Right lobe of liver (tissue), 6 donors: ENCODE measurements at regions not wholly inside any gene's neighbourhood (a gene's known extent, or its start where the extent isn't known, plus 50 kb on each side); places are given as distances from the start of the nearest gene placed in this dataset.

Experiments used
- ATAC-seq, 4 donors: fragments of 200-7000 bp; cut with Tn5 transposase; one replicate each; pipeline ENCODE4 v1.9.1; 2020; ENCODE audit warnings: mild to moderate bottlenecking in 4 of 4, moderate library complexity in 4 of 4
- DNase-seq, 3 donors: peaks; one replicate each; pipeline ENCODE4 v3.0.0-alpha.2; 2020
- H3K27ac ChIP-seq, 3 donors: fragments of 200-600 bp; one replicate each; pipeline ENCODE4 v1.8.0; 2022
- H3K27me3 ChIP-seq, 2 donors: fragments of 200-600 bp; one replicate each; pipeline ENCODE4 v1.8.0; 2022
- H3K36me3 ChIP-seq, 4 donors: fragments of 200-600 bp; sonication (generic) in 1 of 4; one replicate each; pipeline versions ENCODE4 v1.5.1 to v1.8.0; 2017 to 2022; ENCODE audit warnings: control low read depth in 1 of 4
- H3K4me1 ChIP-seq, 4 donors: fragments of 200-600 bp; sonication (generic) in 1 of 4; one replicate each; pipeline versions ENCODE4 v1.5.1 to v1.8.0; 2017 to 2022; ENCODE audit warnings: control low read depth in 1 of 4
- H3K4me3 ChIP-seq, 3 donors: fragments of 200-600 bp; one replicate each; pipeline ENCODE4 v1.8.0; 2022
- H3K9me3 ChIP-seq, 4 donors: fragments of 200-600 bp; sonication (generic) in 1 of 4; one replicate each; pipeline versions ENCODE4 v1.5.1 to v1.8.0; 2017 to 2022; ENCODE audit warnings: control low read depth in 1 of 4
- POLR2A ChIP-seq: fragments of 450-650 bp; IDR thresholded peaks from one replicate; pipeline ENCODE4 v1.6.1; 2017; ENCODE audit warnings: antibody characterized with exemption, mild to moderate bottlenecking
- WGBS: methylation state at CpG from one replicate; pipeline ENCODE4 v1.1.6; 2018; ENCODE audit warnings: low coverage, low lambda C conversion rate; ENCODE audit not compliant: insufficient coverage; ENCODE audit errors: missing lambda C conversion rate; 5-methylcytosine and 5-hydroxymethylcytosine counted together
- intact Hi-C, 2 donors: fragments of 100-400 bp; cut with DNase I; formaldehyde crosslinking; loops; one replicate each; pipeline versions ENCODE4 v1.11.2 to v1.14.1; 2022
- TF ChIP-seq, protein P1 (sequence below), 4 donors: fragments of 200-600 bp in 3 of 4; fragments of 450-650 bp in 1 of 4; IDR thresholded peaks; one replicate each; pipeline versions ENCODE4 v1.5.1 to v1.8.0; 2016 to 2022; ENCODE audit warnings: antibody characterized with exemption in 4 of 4, mild to moderate bottlenecking in 2 of 4
- donor health status: DM: no; HTN: yes; CAD: no.
- donor health status: DM: no; HTN: no; CAD: no.
- donor health status: DM: no; HTN: no; CAD: no.
- donor health status: DM: no; HTN: yes; CAD: no.
- donor health status: DM: no; HTN: yes; CAD: no.

DNA sequence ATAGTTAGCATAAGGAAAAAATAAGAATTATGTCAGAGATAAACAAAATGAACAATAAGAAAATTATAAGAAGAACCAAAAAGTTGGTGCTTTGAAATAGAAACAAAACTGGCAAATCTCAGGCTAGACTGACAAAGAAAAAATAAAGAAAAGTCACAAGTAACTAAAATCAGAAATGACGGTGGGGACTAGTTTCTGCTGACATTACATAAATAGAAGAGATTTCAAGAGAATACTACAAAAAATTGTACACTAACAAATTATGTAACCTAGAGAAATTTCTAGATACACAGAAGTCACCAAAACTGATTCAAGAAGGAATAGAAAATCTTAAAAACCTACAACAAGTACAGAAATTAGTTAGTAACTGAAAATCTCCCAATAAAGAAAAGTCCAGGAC, 355.6 kb upstream of the SGCG start:
- no peaks in the 10 kb centered on the region for H3K9me3 ChIP-seq
- H3K27me3 ChIP-seq: peaks cover 0 to 4% of the 10 kb centered on the region in 2 donors
- TF ChIP-seq, protein P1, sequence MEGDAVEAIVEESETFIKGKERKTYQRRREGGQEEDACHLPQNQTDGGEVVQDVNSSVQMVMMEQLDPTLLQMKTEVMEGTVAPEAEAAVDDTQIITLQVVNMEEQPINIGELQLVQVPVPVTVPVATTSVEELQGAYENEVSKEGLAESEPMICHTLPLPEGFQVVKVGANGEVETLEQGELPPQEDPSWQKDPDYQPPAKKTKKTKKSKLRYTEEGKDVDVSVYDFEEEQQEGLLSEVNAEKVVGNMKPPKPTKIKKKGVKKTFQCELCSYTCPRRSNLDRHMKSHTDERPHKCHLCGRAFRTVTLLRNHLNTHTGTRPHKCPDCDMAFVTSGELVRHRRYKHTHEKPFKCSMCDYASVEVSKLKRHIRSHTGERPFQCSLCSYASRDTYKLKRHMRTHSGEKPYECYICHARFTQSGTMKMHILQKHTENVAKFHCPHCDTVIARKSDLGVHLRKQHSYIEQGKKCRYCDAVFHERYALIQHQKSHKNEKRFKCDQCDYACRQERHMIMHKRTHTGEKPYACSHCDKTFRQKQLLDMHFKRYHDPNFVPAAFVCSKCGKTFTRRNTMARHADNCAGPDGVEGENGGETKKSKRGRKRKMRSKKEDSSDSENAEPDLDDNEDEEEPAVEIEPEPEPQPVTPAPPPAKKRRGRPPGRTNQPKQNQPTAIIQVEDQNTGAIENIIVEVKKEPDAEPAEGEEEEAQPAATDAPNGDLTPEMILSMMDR (IDR thresholded peaks at IDR 0.05): no peak
- TF ChIP-seq POLR2A: no peak
- ATAC-seq: no peak
- H3K4me1 ChIP-seq: no peaks in the 10 kb centered on the region
- no peak overlapping the region for H3K4me3 ChIP-seq
- DNase-seq: no peak
- H3K27ac ChIP-seq: no peak overlapping the region
- 89% methylated on average over 1 of the region's 1 CpG for WGBS
- H3K36me3 ChIP-seq: no peaks in the 10 kb centered on the region
- intact Hi-C loops: no loop called here

DNA sequence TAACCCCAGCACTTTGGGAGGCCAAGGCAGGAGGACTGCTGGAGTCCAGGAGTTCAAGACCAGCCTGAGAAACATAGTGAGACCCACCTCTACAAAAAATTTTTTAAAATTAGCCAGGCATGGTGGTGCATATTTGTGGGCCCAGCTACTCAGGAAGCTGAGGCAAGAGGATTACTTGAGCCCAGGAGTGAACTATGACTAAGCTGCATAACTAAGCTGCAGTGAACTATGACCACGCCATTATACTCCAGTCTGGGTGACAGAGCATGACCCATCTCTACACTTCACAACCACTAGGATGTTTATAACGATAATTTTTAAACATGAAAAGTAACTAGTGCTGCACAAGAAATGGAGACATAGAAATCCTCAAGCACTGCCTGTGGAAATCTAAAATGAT, 352.7 kb upstream of the SGCG start:
- DNase-seq (no peak), ATAC-seq (no peak)
- 33% methylated on average over 2 of the region's 2 CpGs for WGBS
- TF ChIP-seq, protein P1 (IDR thresholded peaks at IDR 0.05): no peak
- TF ChIP-seq POLR2A: no peak
- H3K27ac ChIP-seq: no peak overlapping the region
- H3K4me1 ChIP-seq: no peaks in the 10 kb centered on the region
- H3K27me3 ChIP-seq: peaks cover 0 to 4% of the 10 kb centered on the region in 2 donors
- no peak overlapping the region for H3K4me3 ChIP-seq
- no peaks in the 10 kb centered on the region for H3K36me3 ChIP-seq
- no peaks in the 10 kb centered on the region for H3K9me3 ChIP-seq
- intact Hi-C loops: no loop called here

DNA sequence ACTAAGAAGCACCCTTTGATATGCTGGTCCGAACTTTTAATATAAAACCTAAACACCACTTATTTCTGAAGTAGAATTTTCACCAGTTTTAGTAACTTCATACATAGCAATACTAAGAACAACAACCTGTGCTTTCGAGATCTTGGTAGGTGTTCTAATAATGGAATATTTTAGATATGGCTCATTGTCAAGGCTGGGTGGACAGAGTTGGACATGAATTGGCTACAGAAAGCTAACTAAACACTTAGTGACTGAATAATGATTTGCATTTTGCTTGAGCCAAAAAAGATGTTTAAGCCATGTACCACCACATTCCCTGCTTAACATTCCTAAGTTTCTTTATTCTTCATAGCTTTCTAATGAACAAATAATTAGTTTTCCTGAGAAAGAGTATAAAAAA, 344.3 kb upstream of the SGCG start:
- no peak for ATAC-seq
- TF ChIP-seq, protein P1 (IDR thresholded peaks at IDR 0.05): no peak
- no peak for TF ChIP-seq POLR2A
- H3K4me3 ChIP-seq: no peak overlapping the region
- no peaks in the 10 kb centered on the region for H3K36me3 ChIP-seq
- 56% methylated on average over 2 of the region's 2 CpGs for WGBS
- intact Hi-C loops: no loop called here
- no peak overlapping the region for H3K27ac ChIP-seq
- H3K27me3 ChIP-seq: no peaks in the 10 kb centered on the region
- no peaks in the 10 kb centered on the region for H3K4me1 ChIP-seq
- no peak for DNase-seq
- no peaks in the 10 kb centered on the region for H3K9me3 ChIP-seq

DNA sequence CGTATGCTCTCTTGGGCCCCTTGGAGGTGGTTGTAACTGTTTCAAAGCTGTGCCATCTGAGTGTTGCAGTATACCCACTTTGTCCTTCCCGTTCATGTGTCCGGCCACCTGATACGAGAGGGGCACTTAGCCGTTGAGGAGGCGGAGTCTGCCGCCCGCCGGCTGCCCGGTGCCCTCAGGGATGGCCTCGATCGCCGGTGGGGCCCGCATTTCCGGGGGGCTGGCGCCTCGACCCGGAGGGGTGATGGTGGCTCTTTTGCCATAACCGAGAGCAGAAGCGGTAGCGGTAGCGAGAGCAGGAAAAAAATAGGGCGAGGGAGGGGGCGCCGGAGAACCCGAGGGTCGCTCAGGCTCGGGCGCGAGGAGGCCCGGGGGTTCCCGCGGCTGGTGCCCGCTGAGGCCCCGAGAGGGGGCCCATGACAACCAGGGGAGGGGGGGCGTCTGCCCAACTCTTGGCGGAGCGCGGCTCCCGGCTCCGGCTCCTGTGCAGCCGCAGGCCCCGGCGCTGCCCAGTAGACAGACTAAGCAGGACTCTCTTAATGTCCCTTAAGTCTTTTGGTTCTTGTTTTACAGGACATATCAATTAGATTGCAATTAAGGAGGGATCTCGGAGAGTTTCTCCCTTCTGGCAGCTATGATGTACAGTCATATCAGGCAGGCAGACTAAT, 342.7 kb upstream of the SGCG start:
- ATAC-seq (no peak), DNase-seq (no peak)
- Histone ChIP-seq H3K27me3 (no peaks in the 10 kb centered on the region), H3K36me3 (no peaks in the 10 kb centered on the region), H3K27ac (no peak overlapping the region), H3K4me3 (no peak overlapping the region), H3K4me1 (no peaks in the 10 kb centered on the region), H3K9me3 (no peaks in the 10 kb centered on the region)
- intact Hi-C loops: no loop called here
- TF ChIP-seq, protein P1 (IDR thresholded peaks at IDR 0.05): no peak
- no peak for TF ChIP-seq POLR2A
- WGBS: 29% methylated on average over 24 of the region's 45 CpGs
